Nephron progenitor cell (in vitro differentiated cells): ENCODE measurements at regions not wholly inside any gene's neighbourhood (a gene's known extent, or its start where the extent isn't known, plus 50 kb on each side); places are given as distances from the start of the nearest gene placed in this dataset.

Source experiments
- DNase-seq: peaks from one replicate; pipeline ENCODE4 v3.0.0; 2021
- H3K27ac Mint-ChIP-seq: 2 replicates; pipeline ENCODE4 v1.8.0; 2021; ENCODE audit warnings: mild to moderate bottlenecking, moderate library complexity, mixed read lengths
- H3K27me3 Mint-ChIP-seq: 2 replicates; pipeline ENCODE4 v1.8.0; 2021; ENCODE audit warnings: mild to moderate bottlenecking, low read depth, mixed read lengths; ENCODE audit not compliant: poor library complexity
- H3K36me3 Mint-ChIP-seq: 2 replicates; pipeline ENCODE4 v1.8.0; 2021; ENCODE audit warnings: low read depth, mixed read lengths
- H3K4me1 Mint-ChIP-seq: 2 replicates; pipeline ENCODE4 v1.8.0; 2021; ENCODE audit warnings: mixed read lengths
- H3K4me3 Mint-ChIP-seq: 2 replicates; pipeline ENCODE4 v1.8.0; 2021; ENCODE audit warnings: mild to moderate bottlenecking, moderate library complexity, mixed read lengths
- H3K9me3 Mint-ChIP-seq: 2 replicates; pipeline ENCODE4 v1.8.0; 2021; ENCODE audit warnings: mild to moderate bottlenecking, moderate library complexity, mixed read lengths
- CTCF ChIP-seq: fragments of 200-600 bp; sonication (generic); IDR thresholded peaks from 2 replicates; pipeline ENCODE4 v1.5.0; 2021; ENCODE audit warnings: antibody characterized with exemption

- Mint-ChIP-seq H3K9me3 (no peaks in the 10 kb centered on the region), H3K4me1 (peaks cover 18% of the 10 kb centered on the region), H3K4me3 (no peak overlapping the region), H3K27ac (no peak overlapping the region), H3K27me3 (peaks cover 20% of the 10 kb centered on the region), H3K36me3 (no peaks in the 10 kb centered on the region)
- no peak for TF ChIP-seq CTCF
- no peak for DNase-seq
These were observed 1461.1 kb downstream of the BRD1 start for GRCh38 chr22:48366591-48366990.

- no peak for TF ChIP-seq CTCF
- peaks cover 13% of the 10 kb centered on the region for H3K4me1 Mint-ChIP-seq
- no peaks in the 10 kb centered on the region for H3K9me3 Mint-ChIP-seq
- H3K27me3 Mint-ChIP-seq = peaks cover 14% of the 10 kb centered on the region
- H3K36me3 Mint-ChIP-seq = no peaks in the 10 kb centered on the region
- DNase-seq = no peak
- H3K4me3 Mint-ChIP-seq = no peak overlapping the region
- H3K27ac Mint-ChIP-seq = no peak overlapping the region
These were observed 1461.6 kb downstream of the BRD1 start for GRCh38 chr22:48366056-48366455.

- no peak for DNase-seq
- Mint-ChIP-seq H3K27me3 (peaks cover 9% of the 10 kb centered on the region), H3K4me3 (no peak overlapping the region), H3K36me3 (no peaks in the 10 kb centered on the region), H3K4me1 (peaks cover 6% of the 10 kb centered on the region), H3K27ac (no peak overlapping the region), H3K9me3 (no peaks in the 10 kb centered on the region)
- TF ChIP-seq CTCF = no peak
These were observed 1462.3 kb downstream of the BRD1 start for GRCh38 chr22:48365386-48365785.

GRCh38 chr22:48362721-48363404, 1464.8 kb downstream of the BRD1 start:
- TF ChIP-seq CTCF = no peak
- Mint-ChIP-seq H3K36me3 (no peaks in the 10 kb centered on the region), H3K4me1 (no peaks in the 10 kb centered on the region), H3K27ac (no peak overlapping the region), H3K9me3 (no peaks in the 10 kb centered on the region), H3K4me3 (no peak overlapping the region), H3K27me3 (peaks cover 6% of the 10 kb centered on the region)
- no peak for DNase-seq

GRCh38 chr22:48361099-48361639, 1466.5 kb downstream of the BRD1 start:
- Mint-ChIP-seq H3K27ac (no peak overlapping the region), H3K4me1 (peaks cover 10% of the 10 kb centered on the region), H3K27me3 (peaks cover 9% of the 10 kb centered on the region), H3K4me3 (no peak overlapping the region), H3K9me3 (no peaks in the 10 kb centered on the region), H3K36me3 (no peaks in the 10 kb centered on the region)
- no peak for DNase-seq
- TF ChIP-seq CTCF = no peak

- no peak overlapping the region for H3K27ac Mint-ChIP-seq
- TF ChIP-seq CTCF = no peak
- H3K27me3 Mint-ChIP-seq = peaks cover 17% of the 10 kb centered on the region
- peaks cover 10% of the 10 kb centered on the region for H3K4me1 Mint-ChIP-seq
- no peaks in the 10 kb centered on the region for H3K36me3 Mint-ChIP-seq
- H3K4me3 Mint-ChIP-seq = no peak overlapping the region
- no peak for DNase-seq
- H3K9me3 Mint-ChIP-seq = no peaks in the 10 kb centered on the region
These were observed 1468.1 kb downstream of the BRD1 start for GRCh38 chr22:48359613-48359965.
